HG03039 (cell line): ENCODE measurements at regions not wholly inside any gene's neighbourhood (a gene's known extent, or its start where the extent isn't known, plus 50 kb on each side); places are given as distances from the start of the nearest gene placed in this dataset.

ENCODE experiments used
- ATAC-seq: cut with Tn5 transposase; IDR thresholded peaks from one replicate; pipeline ENCODE4 v1.9.1; 2021; ENCODE audit warnings: mild to moderate bottlenecking, moderate library complexity; ENCODE audit not compliant: unreplicated experiment

- ATAC-seq = no peak
These were observed 509.0 kb upstream of the GOLIM4 start for GRCh38 chr3:168604767-168605166.

GRCh38 chr3:168598250-168598649 lies 502.5 kb upstream of the GOLIM4 start:
- ATAC-seq = no peak

- ATAC-seq = no peak
These were observed 500.6 kb upstream of the GOLIM4 start for GRCh38 chr3:168596175-168596823.

GRCh38 chr3:168591587-168591986 lies 495.9 kb upstream of the GOLIM4 start:
- ATAC-seq = no peak

GRCh38 chr3:168589376-168589775 lies 493.7 kb upstream of the GOLIM4 start:
- ATAC-seq = no peak

GRCh38 chr3:168585544-168585943 lies 489.8 kb upstream of the GOLIM4 start:
- no peak for ATAC-seq

- ATAC-seq = no peak
These were observed 488.3 kb upstream of the GOLIM4 start for GRCh38 chr3:168583977-168584376.

- no peak for ATAC-seq
These were observed 486.8 kb upstream of the GOLIM4 start for GRCh38 chr3:168582503-168582902.

- no peak for ATAC-seq
These were observed 486.1 kb upstream of the GOLIM4 start for GRCh38 chr3:168581771-168582225.

GRCh38 chr3:168579010-168579409 lies 483.3 kb upstream of the GOLIM4 start:
- ATAC-seq = no peak

- no peak for ATAC-seq
These were observed 480.0 kb upstream of the GOLIM4 start for GRCh38 chr3:168575750-168576149.

- no peak for ATAC-seq
These were observed 478.9 kb upstream of the GOLIM4 start for GRCh38 chr3:168574455-168575158.

- no peak for ATAC-seq
These were observed 474.9 kb upstream of the GOLIM4 start for GRCh38 chr3:168570404-168571155.

- no peak for ATAC-seq
These were observed 463.1 kb upstream of the GOLIM4 start for GRCh38 chr3:168558728-168559411.

- ATAC-seq = no peak
These were observed 456.5 kb upstream of the GOLIM4 start for GRCh38 chr3:168552251-168552650.

GRCh38 chr3:168548719-168549118 lies 453.0 kb upstream of the GOLIM4 start:
- ATAC-seq = no peak

- no peak for ATAC-seq
These were observed 451.0 kb upstream of the GOLIM4 start for GRCh38 chr3:168546707-168547106.

- ATAC-seq = no peak
These were observed 449.9 kb upstream of the GOLIM4 start for GRCh38 chr3:168545591-168545990.

- ATAC-seq = no peak
These were observed 448.6 kb upstream of the GOLIM4 start for GRCh38 chr3:168544097-168544957.

- ATAC-seq = no peak
These were observed 445.0 kb upstream of the GOLIM4 start for GRCh38 chr3:168540726-168541125.
